Neural progenitor cell (in vitro differentiated cells): ENCODE measurements at regions not wholly inside any gene's neighbourhood (a gene's known extent, or its start where the extent isn't known, plus 50 kb on each side); places are given as distances from the start of the nearest gene placed in this dataset.

Experiments
- DNase-seq: peaks from one replicate; pipeline ENCODE4 v3.0.0-alpha.2; 2016; ENCODE audit warnings: low spot score
- H2AFZ ChIP-seq: fragments of 200-600 bp; sonication (generic); replicated peaks from 2 replicates; pipeline ENCODE4 v1.6.1; 2016; ENCODE audit warnings: antibody characterized with exemption
- H3F3A ChIP-seq: fragments of 200-600 bp; sonication (generic); 2 replicates; pipeline ENCODE4 v1.6.1; 2016; ENCODE audit warnings: antibody characterized with exemption, low read depth
- H3K27ac ChIP-seq: fragments of 200-600 bp; sonication (generic); 2 replicates; pipeline ENCODE4 v1.5.1; 2016; ENCODE audit warnings: mild to moderate bottlenecking
- H3K27me3 ChIP-seq: fragments of 200-600 bp; sonication (generic); 2 replicates; pipeline ENCODE4 v1.6.1; 2016; ENCODE audit warnings: mild to moderate bottlenecking, moderate library complexity
- H3K36me3 ChIP-seq: fragments of 200-600 bp; sonication (generic); 2 replicates; pipeline ENCODE4 v1.5.1; 2016
- H3K4me1 ChIP-seq: fragments of 200-600 bp; sonication (generic); 2 replicates; pipeline ENCODE4 v1.6.1; 2016; ENCODE audit warnings: mixed run types
- H3K4me2 ChIP-seq: fragments of 200-600 bp; sonication (generic); 2 replicates; pipeline ENCODE4 v1.6.1; 2016
- H3K4me3 ChIP-seq: fragments of 200-600 bp; sonication (generic); 2 replicates; pipeline ENCODE4 v1.5.1; 2016
- H3K79me2 ChIP-seq: fragments of 200-600 bp; sonication (generic); 2 replicates; pipeline ENCODE4 v1.6.1; 2016; ENCODE audit warnings: low read depth
- H3K9ac ChIP-seq: fragments of 200-600 bp; sonication (generic); 2 replicates; pipeline ENCODE4 v1.6.1; 2016
- H3K9me3 ChIP-seq: fragments of 200-600 bp; sonication (generic); 2 replicates; pipeline ENCODE4 v1.5.1; 2016; ENCODE audit warnings: low read depth
- H4K20me1 ChIP-seq: fragments of 200-600 bp; sonication (generic); 2 replicates; pipeline ENCODE4 v1.6.1; 2016; ENCODE audit warnings: low read depth
- H3K27ac Mint-ChIP-seq: 3 replicates; pipeline ENCODE4 v1.8.0; 2021; ENCODE audit warnings: mixed read lengths
- H3K27me3 Mint-ChIP-seq: 2 replicates; pipeline ENCODE4 v1.8.0; 2022; ENCODE audit warnings: low read depth, mild to moderate bottlenecking, inconsistent platforms, moderate library complexity, mixed read lengths; ENCODE audit not compliant: insufficient read depth
- H3K36me3 Mint-ChIP-seq: 3 replicates; pipeline ENCODE4 v1.8.0; 2021; ENCODE audit warnings: mixed read lengths
- H3K4me1 Mint-ChIP-seq: 3 replicates; pipeline ENCODE4 v1.8.0; 2021; ENCODE audit warnings: mixed read lengths
- H3K4me3 Mint-ChIP-seq: 3 replicates; pipeline ENCODE4 v1.8.0; 2021; ENCODE audit warnings: mild to moderate bottlenecking, moderate library complexity, mixed read lengths
- H3K9me3 Mint-ChIP-seq: 3 replicates; pipeline ENCODE4 v1.8.0; 2020; ENCODE audit warnings: mixed read lengths
- CTCF ChIP-seq: fragments of 200-600 bp; sonication (generic); IDR thresholded peaks from 2 replicates; pipeline ENCODE4 v1.5.1; 2017; ENCODE audit warnings: antibody characterized with exemption, mild to moderate bottlenecking
- EZH2 ChIP-seq: fragments of 200-600 bp; sonication (generic); IDR thresholded peaks from 2 replicates; pipeline ENCODE4 v1.6.1; 2017; ENCODE audit warnings: antibody characterized with exemption, mild to moderate bottlenecking, moderate library complexity
- EZH2phosphoT487 ChIP-seq: fragments of 200-600 bp; sonication (generic); IDR thresholded peaks from 2 replicates; pipeline ENCODE4 v1.6.1; 2017; ENCODE audit warnings: antibody characterized with exemption

DNA sequence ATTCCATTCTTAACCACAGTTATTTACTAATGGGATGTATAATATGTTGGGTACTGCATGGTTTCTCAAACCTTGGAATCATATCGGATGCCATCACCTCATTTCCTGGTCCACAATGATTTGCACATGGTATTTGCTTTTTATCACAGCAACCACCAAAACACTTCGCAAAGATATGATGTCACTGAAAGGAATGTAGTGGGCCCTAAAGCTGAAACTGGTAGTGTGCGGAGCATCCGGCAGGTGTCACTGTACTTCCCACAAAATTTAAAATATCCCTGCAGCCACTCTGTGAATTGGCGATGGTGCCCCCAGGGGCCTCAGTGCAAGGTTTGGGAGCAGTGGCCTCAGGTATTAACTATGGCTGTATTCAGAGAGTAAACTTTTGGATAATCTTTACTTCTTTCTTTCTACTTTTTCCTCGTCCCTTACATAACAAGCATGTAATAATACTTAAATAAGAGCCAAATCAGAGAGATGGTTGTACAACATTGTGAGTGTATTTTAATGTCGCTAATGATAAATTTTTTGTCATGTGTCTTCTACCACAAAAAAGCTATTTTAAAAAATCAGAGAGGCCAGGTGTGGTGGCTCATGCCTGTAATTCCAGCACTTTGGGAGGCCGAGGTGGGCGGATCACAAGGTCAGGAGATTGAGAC, 66.2 kb downstream of the FAM241B start:
- Mint-ChIP-seq H3K27me3 (no peaks in the 10 kb centered on the region), H3K27ac (no peak overlapping the region), H3K36me3 (no peaks in the 10 kb centered on the region), H3K4me1 (no peaks in the 10 kb centered on the region), H3K9me3 (no peaks in the 10 kb centered on the region), H3K4me3 (no peak overlapping the region)
- no peak overlapping the region for H3K27ac ChIP-seq
- H4K20me1 ChIP-seq = no peaks in the 10 kb centered on the region
- peak; percentile 76 for TF ChIP-seq CTCF
- no peak for TF ChIP-seq EZH2
- H3K36me3 ChIP-seq = no peaks in the 10 kb centered on the region
- peaks cover 4% of the 10 kb centered on the region for H3K27me3 ChIP-seq
- H3K9me3 ChIP-seq = no peaks in the 10 kb centered on the region
- H2AFZ ChIP-seq = no peak overlapping the region
- H3K79me2 ChIP-seq = no peaks in the 10 kb centered on the region
- peak; percentile 55 for DNase-seq
- no peak overlapping the region for H3K4me2 ChIP-seq
- H3K4me1 ChIP-seq = no peaks in the 10 kb centered on the region
- H3K4me3 ChIP-seq = no peak overlapping the region
- H3F3A ChIP-seq = no peaks in the 10 kb centered on the region
- H3K9ac ChIP-seq = no peak overlapping the region

DNA sequence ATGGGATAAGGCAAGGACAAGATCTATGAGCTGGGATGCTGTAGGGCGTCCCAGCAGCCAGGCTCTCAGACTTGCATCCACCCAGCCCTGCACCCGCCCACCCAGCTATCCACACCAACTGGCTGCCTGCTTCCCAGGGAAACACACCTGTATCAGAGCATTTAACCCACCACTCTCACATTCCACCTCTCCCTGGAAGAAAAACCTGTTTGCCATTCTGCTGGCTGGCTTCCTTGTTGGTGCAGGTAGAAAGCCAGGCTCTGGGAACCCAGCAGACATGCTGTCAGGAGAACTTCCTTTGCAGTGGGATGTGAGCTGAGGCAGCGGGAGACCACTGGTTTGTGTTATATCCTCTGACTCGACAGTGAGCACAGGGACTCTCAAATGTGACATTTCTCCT, 67.0 kb downstream of the FAM241B start:
- Mint-ChIP-seq H3K27ac (no peak overlapping the region), H3K9me3 (no peaks in the 10 kb centered on the region), H3K36me3 (no peaks in the 10 kb centered on the region), H3K4me3 (no peak overlapping the region), H3K4me1 (no peaks in the 10 kb centered on the region), H3K27me3 (peaks cover 2% of the 10 kb centered on the region)
- Histone ChIP-seq H3K27me3 (peaks cover 12% of the 10 kb centered on the region), H2AFZ (no peak overlapping the region), H3K79me2 (no peaks in the 10 kb centered on the region), H3K9me3 (no peaks in the 10 kb centered on the region), H3K4me3 (no peak overlapping the region), H3K36me3 (no peaks in the 10 kb centered on the region), H3K27ac (no peak overlapping the region), H3K4me2 (no peak overlapping the region), H3K9ac (no peak overlapping the region), H3F3A (no peaks in the 10 kb centered on the region), H3K4me1 (no peaks in the 10 kb centered on the region), H4K20me1 (no peaks in the 10 kb centered on the region)
- no peak for TF ChIP-seq CTCF
- no peak for TF ChIP-seq EZH2
- TF ChIP-seq EZH2phosphoT487 = no peak
- DNase-seq = no peak

DNA sequence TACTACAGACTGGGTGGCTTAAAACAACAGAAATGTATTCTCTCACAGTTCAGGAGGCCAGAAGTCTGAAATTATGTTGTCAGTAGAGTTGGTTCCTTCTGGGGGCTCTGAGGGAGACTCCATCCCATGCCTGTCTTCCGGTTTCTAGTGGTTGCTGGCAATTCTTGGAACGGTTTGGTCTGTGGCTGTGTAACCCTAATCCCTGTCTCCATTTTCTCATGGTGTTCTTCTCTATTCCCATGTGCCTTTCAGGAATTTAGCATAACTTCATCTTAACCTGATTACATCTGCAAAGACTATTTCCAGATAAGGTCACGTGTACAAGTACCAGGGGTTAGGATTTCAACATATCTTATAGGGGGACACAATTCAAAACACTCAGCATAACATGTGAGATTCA, 73.2 kb downstream of the FAM241B start:
- peaks cover 6% of the 10 kb centered on the region for H3K9me3 Mint-ChIP-seq
- no peaks in the 10 kb centered on the region for H4K20me1 ChIP-seq
- H3K9me3 ChIP-seq = no peaks in the 10 kb centered on the region
- H3K36me3 ChIP-seq = no peaks in the 10 kb centered on the region
- no peak for DNase-seq
- TF ChIP-seq CTCF (no peak), EZH2phosphoT487 (no peak), EZH2 (no peak)
- H3K27me3 ChIP-seq = peaks cover 18% of the 10 kb centered on the region
- no peaks in the 10 kb centered on the region for H3K4me1 Mint-ChIP-seq
- H3K4me3 Mint-ChIP-seq = no peak overlapping the region
- no peaks in the 10 kb centered on the region for H3K79me2 ChIP-seq
- no peak overlapping the region for H3K4me2 ChIP-seq
- no peak overlapping the region for H3K27ac Mint-ChIP-seq
- no peak overlapping the region for H3K27ac ChIP-seq
- H3K4me3 ChIP-seq = no peak overlapping the region
- peaks cover 3% of the 10 kb centered on the region for H3K4me1 ChIP-seq
- H3K27me3 Mint-ChIP-seq = peaks cover 8% of the 10 kb centered on the region
- no peaks in the 10 kb centered on the region for H3F3A ChIP-seq
- H3K36me3 Mint-ChIP-seq = no peaks in the 10 kb centered on the region
- no peak overlapping the region for H2AFZ ChIP-seq
- H3K9ac ChIP-seq = no peak overlapping the region
